ENCODE measurements at regions not wholly inside any gene's neighbourhood (a gene's known extent, or its start where the extent isn't known, plus 50 kb on each side); places are given as distances from the start of the nearest gene placed in this dataset.

DNA sequence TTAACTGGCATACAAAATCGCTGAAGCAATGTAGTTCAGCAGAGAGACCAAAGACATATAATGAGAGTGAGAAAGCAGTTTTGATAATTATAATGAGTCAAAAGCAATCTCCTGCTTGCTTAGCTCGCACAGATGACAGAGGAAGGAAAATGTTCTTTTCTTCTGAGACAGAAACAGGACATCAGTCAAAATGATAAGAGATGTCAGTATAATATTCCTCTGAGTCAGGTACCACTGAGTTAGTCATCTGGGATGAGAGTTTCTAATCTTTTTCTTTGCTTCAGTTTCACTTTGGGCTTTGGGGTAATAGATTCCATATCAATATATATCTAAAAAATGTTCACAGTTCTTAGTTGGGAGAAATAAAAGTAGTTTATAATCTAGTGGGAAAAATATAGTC, 387.2 kb downstream of the PCDH7 start:
- TF ChIP-seq, protein P1, sequence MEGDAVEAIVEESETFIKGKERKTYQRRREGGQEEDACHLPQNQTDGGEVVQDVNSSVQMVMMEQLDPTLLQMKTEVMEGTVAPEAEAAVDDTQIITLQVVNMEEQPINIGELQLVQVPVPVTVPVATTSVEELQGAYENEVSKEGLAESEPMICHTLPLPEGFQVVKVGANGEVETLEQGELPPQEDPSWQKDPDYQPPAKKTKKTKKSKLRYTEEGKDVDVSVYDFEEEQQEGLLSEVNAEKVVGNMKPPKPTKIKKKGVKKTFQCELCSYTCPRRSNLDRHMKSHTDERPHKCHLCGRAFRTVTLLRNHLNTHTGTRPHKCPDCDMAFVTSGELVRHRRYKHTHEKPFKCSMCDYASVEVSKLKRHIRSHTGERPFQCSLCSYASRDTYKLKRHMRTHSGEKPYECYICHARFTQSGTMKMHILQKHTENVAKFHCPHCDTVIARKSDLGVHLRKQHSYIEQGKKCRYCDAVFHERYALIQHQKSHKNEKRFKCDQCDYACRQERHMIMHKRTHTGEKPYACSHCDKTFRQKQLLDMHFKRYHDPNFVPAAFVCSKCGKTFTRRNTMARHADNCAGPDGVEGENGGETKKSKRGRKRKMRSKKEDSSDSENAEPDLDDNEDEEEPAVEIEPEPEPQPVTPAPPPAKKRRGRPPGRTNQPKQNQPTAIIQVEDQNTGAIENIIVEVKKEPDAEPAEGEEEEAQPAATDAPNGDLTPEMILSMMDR (IDR thresholded peaks at IDR 0.05; ENCODE audit: low read length) = no peak
- TF ChIP-seq EZH2 (IDR thresholded peaks at IDR 0.05; ENCODE audit: borderline replicate concordance, low read length) = no peak

All from OCI-LY1 (cell line).